K562 (cell line): ENCODE measurements at regions not wholly inside any gene's neighbourhood (a gene's known extent, or its start where the extent isn't known, plus 50 kb on each side); places are given as distances from the start of the nearest gene placed in this dataset.

Source experiments
- MTF1 ChIP-seq: fragments of 250-450 bp; sonication (Bioruptor Pico); IDR thresholded peaks from 2 replicates; pipeline ENCODE4 v1.9.0; 2021; ENCODE audit warnings: moderate library complexity, mild to moderate bottlenecking, inconsistent platforms, borderline replicate concordance
- PCBP1 ChIP-seq: fragments of 200-400 bp; formaldehyde crosslinking; IDR thresholded peaks from 2 replicates; pipeline ENCODE4 v1.6.1; 2018; ENCODE audit warnings: mild to moderate bottlenecking, low read depth, low read length; ENCODE audit not compliant: poor library complexity, severe bottlenecking
- PCBP2 ChIP-seq: fragments of 200-400 bp; formaldehyde crosslinking; IDR thresholded peaks from 2 replicates; pipeline ENCODE4 v1.6.1; 2018; ENCODE audit warnings: low read length, low read depth, mild to moderate bottlenecking, moderate library complexity; ENCODE audit not compliant: poor library complexity, severe bottlenecking
- RHOXF2B ChIP-seq: fragments of 250-450 bp; sonication (Bioruptor Pico); conservative IDR thresholded peaks from 2 replicates; pipeline ENCODE4 v1.5.1; 2021
- ZNF12 ChIP-seq: sonication (generic); formaldehyde crosslinking; IDR thresholded peaks from 2 replicates; pipeline ENCODE4 v1.4.0; 2020; ENCODE audit warnings: mild to moderate bottlenecking, missing genetic modification reagents
- TF ChIP-seq, protein P1 (sequence below): fragments of 450-650 bp; IDR thresholded peaks from 2 replicates; pipeline ENCODE4 v1.6.1; 2016; ENCODE audit warnings: low read depth
- TF ChIP-seq, protein P2 (sequence below): sonication (generic); formaldehyde crosslinking; IDR thresholded peaks from 2 replicates; pipeline ENCODE4 v1.8.0; 2023; ENCODE audit warnings: mild to moderate bottlenecking, missing genetic modification reagents
- TF ChIP-seq, protein P3 (sequence below): fragments of 450-650 bp; conservative IDR thresholded peaks from 2 replicates; pipeline ENCODE4 v1.6.1; 2016; ENCODE audit warnings: missing genetic modification characterization, low read depth, mild to moderate bottlenecking, missing compliant biosample characterization, moderate library complexity

DNA sequence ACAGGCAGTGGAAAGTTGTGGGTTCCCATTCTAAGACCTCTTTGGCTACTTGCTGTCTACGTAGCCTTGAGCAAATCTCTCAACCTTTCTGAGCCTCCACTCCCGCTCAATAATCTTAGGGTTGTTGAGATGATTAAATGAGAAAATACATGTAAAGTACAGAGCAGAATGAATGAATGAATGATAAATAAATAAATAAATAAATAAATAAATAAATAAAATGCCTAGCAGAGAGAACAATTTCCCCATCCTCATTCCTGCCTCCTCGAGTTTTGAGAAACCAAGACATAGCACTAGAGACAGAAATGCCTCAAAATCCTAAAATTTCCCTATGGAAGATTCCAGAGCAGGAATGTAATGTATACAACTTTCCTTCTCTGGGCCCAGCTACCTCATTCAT lies 128.3 kb upstream of the RAD23B start (continued):
- TF ChIP-seq, protein P1, sequence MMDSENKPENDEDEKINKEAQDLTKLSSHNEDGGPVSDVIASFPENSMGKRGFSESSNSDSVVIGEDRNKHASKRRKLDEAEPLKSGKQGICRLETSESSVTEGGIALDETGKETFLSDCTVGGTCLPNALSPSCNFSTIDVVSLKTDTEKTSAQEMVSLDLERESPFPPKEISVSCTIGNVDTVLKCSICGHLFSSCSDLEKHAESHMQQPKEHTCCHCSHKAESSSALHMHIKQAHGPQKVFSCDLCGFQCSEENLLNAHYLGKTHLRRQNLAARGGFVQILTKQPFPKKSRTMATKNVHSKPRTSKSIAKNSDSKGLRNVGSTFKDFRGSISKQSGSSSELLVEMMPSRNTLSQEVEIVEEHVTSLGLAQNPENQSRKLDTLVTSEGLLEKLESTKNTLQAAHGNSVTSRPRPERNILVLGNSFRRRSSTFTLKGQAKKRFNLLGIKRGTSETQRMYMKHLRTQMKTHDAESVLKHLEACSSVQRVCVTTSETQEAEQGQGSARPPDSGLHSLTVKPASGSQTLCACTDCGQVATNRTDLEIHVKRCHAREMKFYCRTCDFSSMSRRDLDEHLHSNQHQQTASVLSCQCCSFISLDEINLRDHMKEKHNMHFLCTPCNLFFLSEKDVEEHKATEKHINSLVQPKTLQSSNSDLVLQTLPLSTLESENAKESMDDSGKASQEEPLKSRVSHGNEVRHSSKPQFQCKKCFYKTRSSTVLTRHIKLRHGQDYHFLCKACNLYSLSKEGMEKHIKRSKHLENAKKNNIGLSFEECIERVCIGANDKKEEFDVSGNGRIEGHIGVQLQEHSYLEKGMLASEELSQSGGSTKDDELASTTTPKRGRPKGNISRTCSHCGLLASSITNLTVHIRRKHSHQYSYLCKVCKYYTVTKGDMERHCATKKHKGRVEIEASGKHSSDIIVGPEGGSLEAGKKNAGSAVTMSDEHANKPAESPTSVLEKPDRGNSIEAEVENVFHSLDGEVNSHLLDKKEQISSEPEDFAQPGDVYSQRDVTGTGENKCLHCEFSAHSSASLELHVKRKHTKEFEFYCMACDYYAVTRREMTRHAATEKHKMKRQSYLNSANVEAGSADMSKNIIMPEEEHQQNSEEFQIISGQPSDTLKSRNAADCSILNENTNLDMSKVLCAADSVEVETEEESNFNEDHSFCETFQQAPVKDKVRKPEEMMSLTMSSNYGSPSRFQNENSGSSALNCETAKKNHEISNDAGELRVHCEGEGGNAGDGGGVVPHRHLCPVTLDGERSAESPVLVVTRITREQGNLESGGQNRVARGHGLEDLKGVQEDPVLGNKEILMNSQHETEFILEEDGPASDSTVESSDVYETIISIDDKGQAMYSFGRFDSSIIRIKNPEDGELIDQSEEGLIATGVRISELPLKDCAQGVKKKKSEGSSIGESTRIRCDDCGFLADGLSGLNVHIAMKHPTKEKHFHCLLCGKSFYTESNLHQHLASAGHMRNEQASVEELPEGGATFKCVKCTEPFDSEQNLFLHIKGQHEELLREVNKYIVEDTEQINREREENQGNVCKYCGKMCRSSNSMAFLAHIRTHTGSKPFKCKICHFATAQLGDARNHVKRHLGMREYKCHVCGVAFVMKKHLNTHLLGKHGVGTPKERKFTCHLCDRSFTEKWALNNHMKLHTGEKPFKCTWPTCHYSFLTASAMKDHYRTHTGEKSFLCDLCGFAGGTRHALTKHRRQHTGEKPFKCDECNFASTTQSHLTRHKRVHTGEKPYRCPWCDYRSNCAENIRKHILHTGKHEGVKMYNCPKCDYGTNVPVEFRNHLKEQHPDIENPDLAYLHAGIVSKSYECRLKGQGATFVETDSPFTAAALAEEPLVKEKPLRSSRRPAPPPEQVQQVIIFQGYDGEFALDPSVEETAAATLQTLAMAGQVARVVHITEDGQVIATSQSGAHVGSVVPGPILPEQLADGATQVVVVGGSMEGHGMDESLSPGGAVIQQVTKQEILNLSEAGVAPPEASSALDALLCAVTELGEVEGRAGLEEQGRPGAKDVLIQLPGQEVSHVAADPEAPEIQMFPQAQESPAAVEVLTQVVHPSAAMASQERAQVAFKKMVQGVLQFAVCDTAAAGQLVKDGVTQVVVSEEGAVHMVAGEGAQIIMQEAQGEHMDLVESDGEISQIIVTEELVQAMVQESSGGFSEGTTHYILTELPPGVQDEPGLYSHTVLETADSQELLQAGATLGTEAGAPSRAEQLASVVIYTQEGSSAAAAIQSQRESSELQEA: no peak
- no peak for TF ChIP-seq RHOXF2B (CRISPR knock-in tag)
- TF ChIP-seq, protein P2, sequence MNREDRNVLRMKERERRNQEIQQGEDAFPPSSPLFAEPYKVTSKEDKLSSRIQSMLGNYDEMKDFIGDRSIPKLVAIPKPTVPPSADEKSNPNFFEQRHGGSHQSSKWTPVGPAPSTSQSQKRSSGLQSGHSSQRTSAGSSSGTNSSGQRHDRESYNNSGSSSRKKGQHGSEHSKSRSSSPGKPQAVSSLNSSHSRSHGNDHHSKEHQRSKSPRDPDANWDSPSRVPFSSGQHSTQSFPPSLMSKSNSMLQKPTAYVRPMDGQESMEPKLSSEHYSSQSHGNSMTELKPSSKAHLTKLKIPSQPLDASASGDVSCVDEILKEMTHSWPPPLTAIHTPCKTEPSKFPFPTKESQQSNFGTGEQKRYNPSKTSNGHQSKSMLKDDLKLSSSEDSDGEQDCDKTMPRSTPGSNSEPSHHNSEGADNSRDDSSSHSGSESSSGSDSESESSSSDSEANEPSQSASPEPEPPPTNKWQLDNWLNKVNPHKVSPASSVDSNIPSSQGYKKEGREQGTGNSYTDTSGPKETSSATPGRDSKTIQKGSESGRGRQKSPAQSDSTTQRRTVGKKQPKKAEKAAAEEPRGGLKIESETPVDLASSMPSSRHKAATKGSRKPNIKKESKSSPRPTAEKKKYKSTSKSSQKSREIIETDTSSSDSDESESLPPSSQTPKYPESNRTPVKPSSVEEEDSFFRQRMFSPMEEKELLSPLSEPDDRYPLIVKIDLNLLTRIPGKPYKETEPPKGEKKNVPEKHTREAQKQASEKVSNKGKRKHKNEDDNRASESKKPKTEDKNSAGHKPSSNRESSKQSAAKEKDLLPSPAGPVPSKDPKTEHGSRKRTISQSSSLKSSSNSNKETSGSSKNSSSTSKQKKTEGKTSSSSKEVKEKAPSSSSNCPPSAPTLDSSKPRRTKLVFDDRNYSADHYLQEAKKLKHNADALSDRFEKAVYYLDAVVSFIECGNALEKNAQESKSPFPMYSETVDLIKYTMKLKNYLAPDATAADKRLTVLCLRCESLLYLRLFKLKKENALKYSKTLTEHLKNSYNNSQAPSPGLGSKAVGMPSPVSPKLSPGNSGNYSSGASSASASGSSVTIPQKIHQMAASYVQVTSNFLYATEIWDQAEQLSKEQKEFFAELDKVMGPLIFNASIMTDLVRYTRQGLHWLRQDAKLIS (CRISPR knock-in tag): no peak
- TF ChIP-seq MTF1 (CRISPR knock-in tag): no peak
- TF ChIP-seq, protein P3, sequence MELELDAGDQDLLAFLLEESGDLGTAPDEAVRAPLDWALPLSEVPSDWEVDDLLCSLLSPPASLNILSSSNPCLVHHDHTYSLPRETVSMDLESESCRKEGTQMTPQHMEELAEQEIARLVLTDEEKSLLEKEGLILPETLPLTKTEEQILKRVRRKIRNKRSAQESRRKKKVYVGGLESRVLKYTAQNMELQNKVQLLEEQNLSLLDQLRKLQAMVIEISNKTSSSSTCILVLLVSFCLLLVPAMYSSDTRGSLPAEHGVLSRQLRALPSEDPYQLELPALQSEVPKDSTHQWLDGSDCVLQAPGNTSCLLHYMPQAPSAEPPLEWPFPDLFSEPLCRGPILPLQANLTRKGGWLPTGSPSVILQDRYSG: no peak
- no peak for TF ChIP-seq PCBP1
- no peak for TF ChIP-seq ZNF12 (CRISPR knock-in tag)
- TF ChIP-seq PCBP2: no peak
